Parathyroid adenoma (tissue), 2 donors: ENCODE measurements at regions not wholly inside any gene's neighbourhood (a gene's known extent, or its start where the extent isn't known, plus 50 kb on each side); places are given as distances from the start of the nearest gene placed in this dataset.
"Not testable (repeated sequence)": the region's sequence is repeated elsewhere in the genome, so short reads cannot be mapped to it uniquely, and the experiment has no call there.

Experiments used
- H2AFZ ChIP-seq: fragments of 300-600 bp; sonication (generic); one replicate; pipeline ENCODE4 v1.7.0; 2017; ENCODE audit warnings: antibody characterized with exemption, mild to moderate bottlenecking
- H3K27ac ChIP-seq: fragments of 300-600 bp; sonication (generic); one replicate; pipeline ENCODE4 v1.7.0; 2017
- H3K27me3 ChIP-seq: fragments of 300-600 bp; sonication (generic); one replicate; pipeline ENCODE4 v1.7.0; 2017; ENCODE audit warnings: low read length; ENCODE audit not compliant: control insufficient read depth, insufficient read depth
- H3K36me3 ChIP-seq: fragments of 300-600 bp; sonication (generic); one replicate; pipeline ENCODE4 v1.7.0; 2017; ENCODE audit warnings: low read length; ENCODE audit not compliant: control insufficient read depth, insufficient read depth
- H3K4me1 ChIP-seq: fragments of 300-600 bp; sonication (generic); one replicate; pipeline ENCODE4 v1.7.0; 2017; ENCODE audit warnings: control low read depth
- H3K4me2 ChIP-seq: fragments of 300-600 bp; sonication (generic); one replicate; pipeline ENCODE4 v1.7.0; 2017; ENCODE audit warnings: low read length
- H3K4me3 ChIP-seq: fragments of 300-600 bp; sonication (generic); one replicate; pipeline ENCODE4 v1.7.0; 2017; ENCODE audit warnings: low read depth, low read length
- H3K79me2 ChIP-seq: fragments of 300-600 bp; sonication (generic); one replicate; pipeline ENCODE4 v1.7.0; 2017; ENCODE audit warnings: control low read depth
- H3K9ac ChIP-seq: fragments of 300-600 bp; sonication (generic); one replicate; pipeline ENCODE4 v1.7.0; 2017; ENCODE audit warnings: mild to moderate bottlenecking
- H3K9me3 ChIP-seq: fragments of 300-600 bp; sonication (generic); one replicate; pipeline ENCODE4 v1.7.0; 2017; ENCODE audit warnings: low read length; ENCODE audit not compliant: control insufficient read depth
- TF ChIP-seq, protein P1 (sequence below): fragments of 300-600 bp; sonication (generic); IDR thresholded peaks from one replicate; pipeline ENCODE4 v1.7.0; 2017; ENCODE audit warnings: antibody characterized with exemption, mild to moderate bottlenecking
- donor health status: primary hyperparathyroidism.

- not testable (repeated sequence) for H3K4me1 ChIP-seq, H3K4me2 ChIP-seq, H3K4me3 ChIP-seq, H3K27ac ChIP-seq, H3K9me3 ChIP-seq, H2AFZ ChIP-seq, H3K36me3 ChIP-seq, H3K9ac ChIP-seq, H3K27me3 ChIP-seq, H3K79me2 ChIP-seq
These were observed 203.2 kb downstream of the SNCAIP start for GRCh38 chr5:122515210-122515609.

DNA sequence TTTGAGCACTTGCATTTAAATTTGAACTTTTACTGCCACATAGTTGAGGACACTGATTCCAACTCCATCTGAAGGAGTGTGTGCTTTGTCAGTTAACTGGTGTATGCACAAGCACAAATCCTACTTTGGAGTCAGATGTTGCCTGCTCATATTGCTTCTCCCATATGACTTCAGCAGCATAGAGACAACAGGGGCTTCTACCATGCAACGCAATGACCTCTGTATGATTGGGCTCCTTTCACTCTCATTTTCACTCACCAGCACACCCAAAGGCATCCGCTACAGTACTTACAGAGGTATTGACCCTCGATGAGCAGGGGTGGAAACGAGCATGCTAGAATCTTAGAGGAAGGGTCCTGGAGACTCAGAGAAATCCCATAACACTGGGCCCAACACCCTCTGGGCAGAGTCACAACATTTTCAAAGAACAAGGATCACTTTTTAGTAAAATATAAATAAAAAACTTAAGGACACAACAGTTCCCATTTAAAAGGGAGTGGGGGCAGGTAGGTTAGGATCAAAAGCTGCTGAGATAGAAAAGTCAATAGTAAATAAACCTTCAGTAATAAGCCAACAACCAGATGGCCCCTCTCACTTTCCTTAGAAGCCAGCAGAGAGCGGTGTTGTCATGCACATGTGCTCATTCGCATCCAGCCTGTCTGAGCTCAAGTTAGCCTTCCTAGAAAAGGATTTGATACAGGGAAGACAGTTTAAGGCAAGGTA is 203.8 kb downstream of the SNCAIP start:
- Histone ChIP-seq H3K27ac (no peak overlapping the region), H3K4me2 (no peak overlapping the region), H3K79me2 (no peaks in the 10 kb centered on the region), H3K4me3 (no peak overlapping the region), H3K27me3 (no peaks in the 10 kb centered on the region), H2AFZ (no peak overlapping the region), H3K4me1 (no peaks in the 10 kb centered on the region), H3K9me3 (no peaks in the 10 kb centered on the region), H3K9ac (no peak overlapping the region), H3K36me3 (no peaks in the 10 kb centered on the region)
- TF ChIP-seq, protein P1, sequence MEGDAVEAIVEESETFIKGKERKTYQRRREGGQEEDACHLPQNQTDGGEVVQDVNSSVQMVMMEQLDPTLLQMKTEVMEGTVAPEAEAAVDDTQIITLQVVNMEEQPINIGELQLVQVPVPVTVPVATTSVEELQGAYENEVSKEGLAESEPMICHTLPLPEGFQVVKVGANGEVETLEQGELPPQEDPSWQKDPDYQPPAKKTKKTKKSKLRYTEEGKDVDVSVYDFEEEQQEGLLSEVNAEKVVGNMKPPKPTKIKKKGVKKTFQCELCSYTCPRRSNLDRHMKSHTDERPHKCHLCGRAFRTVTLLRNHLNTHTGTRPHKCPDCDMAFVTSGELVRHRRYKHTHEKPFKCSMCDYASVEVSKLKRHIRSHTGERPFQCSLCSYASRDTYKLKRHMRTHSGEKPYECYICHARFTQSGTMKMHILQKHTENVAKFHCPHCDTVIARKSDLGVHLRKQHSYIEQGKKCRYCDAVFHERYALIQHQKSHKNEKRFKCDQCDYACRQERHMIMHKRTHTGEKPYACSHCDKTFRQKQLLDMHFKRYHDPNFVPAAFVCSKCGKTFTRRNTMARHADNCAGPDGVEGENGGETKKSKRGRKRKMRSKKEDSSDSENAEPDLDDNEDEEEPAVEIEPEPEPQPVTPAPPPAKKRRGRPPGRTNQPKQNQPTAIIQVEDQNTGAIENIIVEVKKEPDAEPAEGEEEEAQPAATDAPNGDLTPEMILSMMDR, result no peak

- no peaks in the 10 kb centered on the region for H3K4me1 ChIP-seq
- no peaks in the 10 kb centered on the region for H3K79me2 ChIP-seq
- no peak overlapping the region for H3K4me2 ChIP-seq
- no peaks in the 10 kb centered on the region for H3K36me3 ChIP-seq
- no peak overlapping the region for H2AFZ ChIP-seq
- no peak overlapping the region for H3K9ac ChIP-seq
- no peaks in the 10 kb centered on the region for H3K9me3 ChIP-seq
- H3K27me3 ChIP-seq, result no peaks in the 10 kb centered on the region
- no peak overlapping the region for H3K27ac ChIP-seq
- no peak overlapping the region for H3K4me3 ChIP-seq
- TF ChIP-seq, protein P1, result no peak
These were observed 204.4 kb downstream of the SNCAIP start for GRCh38 chr5:122516432-122516743.

- Histone ChIP-seq H3K9ac (no peak overlapping the region), H3K9me3 (no peaks in the 10 kb centered on the region), H3K36me3 (no peaks in the 10 kb centered on the region), H3K4me2 (no peak overlapping the region), H3K27ac (no peak overlapping the region), H3K27me3 (no peaks in the 10 kb centered on the region), H2AFZ (no peak overlapping the region), H3K79me2 (no peaks in the 10 kb centered on the region), H3K4me1 (no peaks in the 10 kb centered on the region), H3K4me3 (no peak overlapping the region)
- TF ChIP-seq, protein P1, result no peak
These were observed 205.1 kb downstream of the SNCAIP start for GRCh38 chr5:122517091-122517490.

GRCh38 chr5:122523776-122524175 is 211.7 kb downstream of the SNCAIP start:
- no peak overlapping the region for H3K9ac ChIP-seq
- no peaks in the 10 kb centered on the region for H3K27me3 ChIP-seq
- no peak overlapping the region for H3K27ac ChIP-seq
- no peaks in the 10 kb centered on the region for H3K4me1 ChIP-seq
- H2AFZ ChIP-seq, result no peak overlapping the region
- H3K79me2 ChIP-seq, result no peaks in the 10 kb centered on the region
- no peaks in the 10 kb centered on the region for H3K9me3 ChIP-seq
- no peaks in the 10 kb centered on the region for H3K36me3 ChIP-seq
- TF ChIP-seq, protein P1, result no peak
- no peak overlapping the region for H3K4me2 ChIP-seq
- no peak overlapping the region for H3K4me3 ChIP-seq
